Fibroblast of skin of left quadriceps (primary cell): ENCODE measurements at regions not wholly inside any gene's neighbourhood (a gene's known extent, or its start where the extent isn't known, plus 50 kb on each side); places are given as distances from the start of the nearest gene placed in this dataset.
A peak's percentile ranks its signal among the peaks of the same experiment; 100 is the strongest.

Source experiments
- DNase-seq, 2 experiments: peaks; one replicate each; pipeline ENCODE4 v3.0.0-alpha.2; 2013; ENCODE audit warnings: low read depth in 2 of 2

DNA sequence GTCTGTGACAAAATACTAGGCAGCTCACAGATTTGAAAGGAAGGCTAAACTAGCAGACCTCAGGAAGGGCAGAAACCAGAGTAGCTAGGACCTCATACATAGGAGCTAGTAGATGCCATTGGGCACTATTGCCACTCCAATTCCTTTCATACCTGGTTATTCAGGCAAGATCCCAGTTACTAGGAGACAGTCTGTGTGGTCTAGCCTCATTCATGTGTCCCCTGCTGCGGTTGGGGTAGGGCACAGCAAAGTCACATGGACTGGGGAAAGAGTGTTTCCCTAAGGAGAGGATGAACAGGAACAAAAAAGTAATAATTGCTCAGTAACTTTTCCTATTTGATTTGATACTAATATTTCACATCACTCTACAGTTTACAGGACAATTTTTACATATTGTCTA lies 204.6 kb upstream of the HEY2 start:
- DNase-seq, result no peak

DNA sequence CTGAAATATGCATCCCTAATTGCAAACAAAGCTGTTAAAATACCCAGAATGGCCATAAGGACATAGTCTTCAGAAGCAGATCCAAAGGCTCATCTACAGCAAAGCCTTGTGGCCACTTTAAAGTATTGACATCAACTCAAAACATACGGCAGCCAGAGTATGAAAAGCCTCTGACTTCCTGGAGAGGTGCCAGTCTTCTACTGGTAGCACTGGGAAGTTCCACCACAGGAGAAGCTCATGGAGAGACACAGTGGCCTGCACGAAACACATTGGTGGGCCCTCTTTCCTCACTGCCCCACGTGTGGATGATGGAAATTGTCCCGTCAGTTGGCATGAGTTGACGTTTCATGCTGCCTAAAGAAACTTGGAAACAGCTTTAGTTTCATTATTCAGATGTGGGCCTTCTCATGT lies 202.6 kb upstream of the HEY2 start:
- no peak for DNase-seq

DNA sequence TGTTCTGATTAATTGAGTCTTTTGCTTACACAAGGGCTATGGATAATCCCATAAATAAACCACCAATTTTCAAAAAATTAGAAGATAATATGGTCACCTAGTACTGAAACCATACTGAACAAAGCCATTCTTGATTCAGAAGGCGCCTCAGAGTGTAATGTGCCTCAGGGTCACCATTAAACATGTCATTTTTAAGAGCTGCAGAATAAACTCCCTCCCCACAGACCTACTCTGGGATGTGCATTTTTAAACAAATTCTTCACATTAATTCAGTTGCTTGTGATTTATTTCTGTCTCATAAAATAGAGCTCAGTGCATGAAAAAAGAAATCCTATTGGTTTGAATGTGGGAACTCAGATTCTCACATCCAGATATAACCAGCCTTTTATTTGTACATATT lies 202.1 kb upstream of the HEY2 start:
- DNase-seq, result no peak

DNA sequence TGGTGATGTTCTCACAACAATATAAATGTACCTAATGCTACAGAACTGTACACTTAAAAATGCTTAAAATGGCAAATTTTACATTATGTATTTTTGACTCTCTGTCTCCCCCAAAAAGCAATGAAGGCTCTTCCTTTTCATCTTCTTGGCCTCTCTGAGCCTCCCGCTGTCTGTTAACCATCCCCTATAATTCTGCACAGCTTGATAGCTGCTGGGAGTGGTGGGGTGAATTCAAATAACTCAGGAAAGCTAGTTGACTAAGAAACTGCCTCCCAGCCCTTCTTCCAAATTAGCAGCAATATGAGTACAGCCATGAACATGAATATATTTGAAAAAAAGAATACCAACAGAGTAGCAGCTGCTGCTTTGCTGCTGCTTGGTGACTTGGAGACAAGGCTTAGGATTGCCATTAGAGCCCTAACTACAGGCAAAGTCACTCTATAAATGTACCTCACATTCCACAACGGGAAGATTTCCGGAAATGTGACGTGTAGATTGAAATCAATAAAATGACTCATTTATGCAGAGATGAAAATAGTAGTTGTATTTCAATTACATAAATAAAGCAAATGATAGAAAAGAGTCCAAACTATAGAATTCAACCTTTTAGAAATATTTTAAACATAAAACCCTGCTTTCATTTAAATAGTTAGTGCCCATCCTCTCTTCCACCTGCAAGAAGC lies 200.1 kb upstream of the HEY2 start:
- DNase-seq, result no peak

DNA sequence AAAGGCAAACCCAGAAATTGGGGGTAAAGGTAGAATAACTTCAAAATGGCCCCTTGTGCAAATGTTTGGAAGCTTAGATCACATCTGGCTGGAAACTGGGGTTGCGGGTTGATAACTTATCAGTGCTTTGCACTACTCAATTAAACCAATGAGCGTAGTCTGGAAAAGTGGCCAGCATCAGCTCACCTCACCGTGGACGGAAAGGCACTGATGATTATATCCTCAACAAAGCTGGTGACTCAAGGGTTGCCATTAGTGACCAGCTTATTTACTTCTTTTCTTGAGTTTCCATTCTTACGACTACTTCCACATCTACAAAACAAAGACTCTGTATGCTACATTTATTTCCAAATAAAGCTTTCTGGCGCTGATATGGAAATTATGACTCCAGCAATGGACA lies 198.5 kb upstream of the HEY2 start:
- DNase-seq, result no peak

DNA sequence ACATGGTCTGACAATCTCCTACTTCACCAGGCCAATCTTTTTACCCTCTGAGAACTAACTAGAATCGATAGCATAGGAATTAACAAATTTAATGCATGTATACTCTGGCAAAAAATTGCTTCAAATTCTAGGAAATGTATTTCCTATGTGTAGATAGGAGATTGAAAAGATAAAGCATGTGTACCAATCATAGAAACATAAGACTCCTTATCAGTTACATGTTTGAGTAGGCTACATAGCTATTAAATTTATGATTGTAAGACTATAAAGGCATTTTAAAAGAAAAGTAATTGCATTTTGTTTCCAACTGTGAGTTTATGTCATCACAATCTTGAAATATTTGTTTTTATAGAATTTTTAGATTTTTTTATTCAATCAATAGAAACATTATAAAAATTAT lies 196.6 kb upstream of the HEY2 start:
- DNase-seq, result no peak

DNA sequence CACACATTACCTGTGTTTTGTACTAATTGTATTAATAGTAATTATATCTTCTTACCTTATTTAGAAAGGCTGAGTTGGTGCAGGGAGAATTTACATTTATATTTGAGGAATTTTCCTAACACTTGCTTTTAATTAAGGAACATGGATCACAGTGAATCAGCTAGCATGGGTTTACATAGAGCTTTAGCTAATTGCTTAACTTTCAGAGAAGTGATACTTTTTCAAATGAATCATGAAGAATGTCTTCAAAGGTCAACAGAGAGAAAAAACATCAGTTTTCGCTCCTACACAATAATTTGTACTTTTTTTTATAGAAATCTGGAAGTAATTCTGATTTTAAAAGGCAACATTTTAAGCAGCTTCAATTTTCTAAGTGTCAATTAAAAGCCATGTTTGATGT lies 195.0 kb upstream of the HEY2 start:
- peak; percentile 34 to 35 for DNase-seq

DNA sequence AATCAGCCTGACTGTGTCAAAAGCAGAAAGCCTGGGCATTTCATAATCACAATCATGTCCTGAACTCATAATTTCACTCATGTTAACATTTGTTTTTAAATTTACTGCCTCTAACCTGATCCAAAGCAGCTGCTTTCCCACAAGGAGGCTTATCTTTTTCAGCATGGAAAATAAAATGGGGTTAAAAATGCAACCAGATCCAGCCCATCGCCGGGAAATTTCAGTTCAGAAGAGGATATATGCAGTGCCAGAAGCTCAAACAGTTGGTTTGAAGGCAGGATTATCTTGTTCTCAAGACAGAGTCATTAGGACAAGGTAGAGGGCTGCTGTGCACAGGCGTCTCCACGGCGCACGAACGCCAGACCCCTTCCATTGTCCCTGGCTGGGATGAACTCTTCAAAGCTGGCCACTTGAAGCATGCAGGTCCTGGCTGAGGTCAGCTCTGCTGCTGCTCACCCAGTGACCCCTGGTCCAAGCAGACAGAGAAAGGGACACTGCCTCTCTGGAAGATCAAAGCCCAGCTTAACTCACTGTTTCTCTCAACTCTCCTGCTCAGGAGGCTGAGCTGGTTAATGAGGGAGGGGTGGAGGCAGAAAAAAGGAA lies 191.1 kb upstream of the HEY2 start:
- DNase-seq, result no peak

DNA sequence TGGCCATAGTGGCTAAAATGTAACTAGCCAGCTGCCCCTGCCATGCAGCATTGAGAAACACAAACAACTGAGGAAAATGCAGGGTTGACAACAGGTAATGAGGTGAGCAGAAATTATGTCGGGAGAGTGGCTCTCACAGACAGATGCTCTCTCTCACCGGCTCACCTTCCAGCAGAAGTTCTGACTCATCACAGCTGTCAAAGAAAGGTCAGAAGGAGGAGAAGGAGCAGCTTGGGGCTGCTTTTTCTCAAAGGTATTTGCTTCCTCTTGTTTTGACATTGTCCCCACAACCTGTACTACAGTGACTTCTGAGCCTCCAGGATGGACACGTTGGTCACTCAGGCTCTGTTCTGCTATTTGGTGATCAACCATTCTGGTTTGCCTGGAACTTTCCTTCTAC lies 190.5 kb upstream of the HEY2 start:
- no peak for DNase-seq

DNA sequence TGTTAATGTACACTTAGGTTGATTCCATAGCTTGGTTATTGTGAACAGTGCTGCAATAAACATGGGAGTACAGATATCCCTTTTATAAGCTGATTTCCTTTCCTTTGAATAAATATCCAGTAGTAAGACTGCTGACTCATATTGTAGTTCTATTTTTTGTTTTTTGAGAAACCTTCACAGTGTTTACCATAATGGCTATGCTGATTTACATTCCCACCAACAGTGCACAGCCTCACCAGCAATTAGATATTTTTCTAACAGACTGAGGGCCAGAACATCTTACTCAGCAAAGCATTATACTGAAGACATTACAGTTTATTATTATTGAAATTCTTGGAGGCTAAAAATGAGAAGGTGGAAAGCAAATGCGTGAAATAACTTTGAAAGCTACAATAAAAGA lies 187.3 kb upstream of the HEY2 start:
- DNase-seq, result no peak

DNA sequence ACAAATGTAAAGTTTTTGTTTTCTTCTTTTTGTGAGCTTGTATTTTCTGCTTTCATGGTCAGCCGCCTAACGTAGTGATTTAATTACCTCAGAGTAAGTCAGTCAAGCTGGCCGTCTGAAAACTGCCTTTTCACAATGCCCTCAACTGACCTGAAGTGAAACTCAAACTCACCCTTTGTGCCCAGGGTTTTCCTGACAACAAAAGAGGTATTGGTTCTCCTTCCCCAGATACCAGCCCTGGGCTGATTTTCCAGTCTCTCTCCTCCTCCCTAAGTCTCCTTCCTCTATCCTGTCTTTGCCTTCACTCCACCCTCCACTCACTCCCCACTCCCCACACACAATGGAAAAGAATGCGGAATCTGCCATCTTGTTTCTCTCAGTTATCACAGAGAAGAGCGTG lies 184.5 kb upstream of the HEY2 start:
- DNase-seq, result no peak

DNA sequence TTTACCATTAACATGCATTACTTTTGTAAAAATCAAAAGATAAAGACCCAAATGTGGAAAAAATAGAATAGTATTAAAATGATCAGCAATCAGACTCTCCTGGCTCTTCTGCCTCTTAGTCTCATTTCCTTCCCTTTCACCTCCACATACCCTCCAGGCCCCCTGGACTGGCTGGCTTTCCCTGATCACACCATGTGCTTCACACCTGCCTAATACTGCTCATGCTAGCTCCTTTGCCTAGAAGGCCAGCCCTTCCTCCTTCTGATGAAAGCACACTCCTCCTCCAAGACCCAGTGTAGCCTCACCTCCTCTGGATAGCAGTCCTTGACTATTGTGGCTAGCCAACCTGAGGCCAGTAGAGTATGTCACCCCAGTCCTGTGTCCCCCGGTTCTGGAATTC lies 182.0 kb upstream of the HEY2 start:
- DNase-seq, result no peak

DNA sequence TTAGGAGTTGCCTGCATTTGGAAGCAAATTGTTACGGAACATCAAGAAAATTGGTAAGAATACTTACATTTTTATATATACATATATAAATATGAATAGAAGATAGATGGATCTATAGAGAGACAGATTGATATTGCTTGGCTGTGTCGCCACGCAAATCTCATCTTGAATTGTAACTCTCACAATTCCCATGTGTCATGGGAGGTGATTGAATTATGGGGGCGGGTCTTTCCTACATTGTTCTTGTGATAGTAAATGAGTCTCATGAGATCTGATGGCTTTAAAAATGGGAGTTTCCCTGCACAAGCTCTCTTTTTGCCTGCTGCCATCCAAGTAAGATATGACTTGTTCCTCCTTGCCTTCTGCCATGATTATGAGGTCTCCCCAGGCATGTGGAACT lies 180.8 kb upstream of the HEY2 start:
- DNase-seq, result no peak

DNA sequence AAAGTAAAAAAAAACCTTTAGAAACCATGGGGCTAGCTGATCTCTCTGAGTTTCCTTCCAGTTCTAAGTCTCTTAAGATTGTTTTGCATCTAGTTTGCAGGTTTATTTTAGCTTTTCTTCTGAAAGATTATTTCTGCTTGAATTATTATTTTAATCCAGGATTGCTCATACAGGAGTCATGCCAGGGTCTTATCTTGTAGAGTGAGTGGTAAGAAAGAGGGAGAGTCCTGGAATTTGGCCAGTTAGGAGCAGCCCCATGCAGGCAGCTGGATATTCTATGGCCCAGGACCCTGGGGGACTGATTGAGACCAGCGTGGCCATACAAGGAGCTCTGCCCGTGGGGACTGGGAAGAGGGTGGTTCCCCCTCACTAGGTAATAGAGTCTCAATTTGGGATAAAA lies 178.9 kb upstream of the HEY2 start:
- DNase-seq, result no peak

DNA sequence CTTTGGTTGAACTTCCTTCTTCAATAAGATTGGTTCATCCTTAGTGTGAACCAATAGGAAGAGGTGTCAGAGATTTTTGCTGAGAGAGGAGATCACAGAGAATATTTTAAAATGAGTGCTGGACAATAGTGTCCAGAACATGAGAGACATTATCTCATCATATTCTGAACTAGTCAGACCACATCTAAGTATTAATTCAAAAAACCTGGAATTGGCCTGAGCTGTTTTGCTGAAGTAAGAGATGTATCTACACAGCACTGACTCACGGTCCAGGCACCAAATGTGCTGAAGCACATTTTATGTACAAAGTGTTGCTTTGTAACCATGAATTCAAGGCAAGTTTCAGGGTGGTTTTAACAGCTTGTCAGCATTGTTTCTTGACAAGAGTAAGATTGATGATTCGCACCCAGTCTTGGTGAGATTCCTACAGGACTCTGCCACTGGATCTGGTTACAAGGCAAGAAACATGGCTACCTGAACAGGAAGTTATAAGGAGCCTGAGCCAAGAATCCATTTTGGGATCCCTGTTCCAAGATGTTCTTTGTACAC lies 178.2 kb upstream of the HEY2 start:
- no peak for DNase-seq

DNA sequence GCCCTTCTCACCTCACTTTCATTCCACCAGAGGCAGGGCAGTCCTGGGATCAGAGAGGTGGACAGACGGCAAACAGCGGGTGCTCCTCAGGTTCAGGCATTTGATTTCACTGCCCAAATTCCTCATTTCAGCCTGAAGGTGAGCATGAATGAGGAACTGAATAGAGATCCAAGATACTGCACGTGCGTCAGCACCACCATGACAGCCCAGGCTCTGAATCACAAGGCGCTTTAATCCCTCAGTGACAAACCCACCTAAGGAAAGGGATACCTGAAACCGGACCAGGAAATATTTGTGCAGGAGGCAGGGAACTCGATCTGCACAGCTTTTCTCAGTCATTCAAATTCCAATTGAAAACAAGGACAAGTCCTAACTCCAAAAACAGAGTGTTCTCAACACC lies 174.8 kb upstream of the HEY2 start:
- no peak for DNase-seq

DNA sequence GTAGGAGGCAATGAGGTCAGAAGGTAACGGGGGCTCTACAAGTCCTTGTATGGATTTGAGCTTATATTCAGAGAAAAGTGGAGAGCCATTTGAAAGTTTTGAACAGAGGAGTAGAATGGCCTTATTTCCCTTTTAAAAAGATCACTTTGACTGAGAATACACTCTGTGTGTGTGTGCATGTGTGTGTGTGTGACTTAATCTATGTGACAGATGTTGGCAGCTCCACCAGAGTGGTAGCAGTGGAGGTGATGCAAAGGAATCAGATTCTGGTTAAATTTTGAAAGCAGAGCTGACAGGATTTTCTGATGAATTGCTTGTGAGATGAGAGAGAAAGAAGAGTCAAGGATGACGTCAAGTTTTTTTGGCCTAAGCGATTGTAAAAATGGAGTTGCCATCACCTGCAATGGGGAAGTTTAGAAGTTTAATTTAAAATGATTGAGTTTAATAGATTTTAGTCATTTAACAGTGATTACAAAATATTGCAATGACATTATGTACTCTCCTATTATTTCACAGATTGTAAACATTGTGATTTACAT lies 172.2 kb upstream of the HEY2 start:
- DNase-seq, result no peak

DNA sequence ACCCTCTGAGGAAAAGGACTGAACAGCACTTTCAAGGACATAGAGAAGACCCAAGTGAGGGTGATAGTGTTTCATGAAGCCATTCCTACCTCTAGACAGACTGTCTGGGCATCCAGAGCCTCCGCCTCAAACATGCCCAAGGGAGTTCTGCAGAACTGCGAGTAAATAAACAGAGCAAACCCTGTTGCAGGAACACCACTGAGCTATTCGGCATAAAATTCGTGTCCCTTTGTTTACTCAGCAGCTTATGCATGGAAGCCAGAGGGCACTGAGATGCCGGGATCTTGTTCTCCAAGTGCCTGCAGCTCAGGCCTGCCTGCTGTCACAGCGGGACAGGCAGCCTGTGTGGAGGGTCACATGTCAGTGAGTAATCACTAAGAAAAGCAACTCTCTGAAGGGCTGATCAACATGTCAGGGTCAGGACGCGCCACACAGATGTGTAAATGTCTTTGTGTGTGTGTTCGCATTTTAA lies 164.9 kb upstream of the HEY2 start:
- no peak for DNase-seq

DNA sequence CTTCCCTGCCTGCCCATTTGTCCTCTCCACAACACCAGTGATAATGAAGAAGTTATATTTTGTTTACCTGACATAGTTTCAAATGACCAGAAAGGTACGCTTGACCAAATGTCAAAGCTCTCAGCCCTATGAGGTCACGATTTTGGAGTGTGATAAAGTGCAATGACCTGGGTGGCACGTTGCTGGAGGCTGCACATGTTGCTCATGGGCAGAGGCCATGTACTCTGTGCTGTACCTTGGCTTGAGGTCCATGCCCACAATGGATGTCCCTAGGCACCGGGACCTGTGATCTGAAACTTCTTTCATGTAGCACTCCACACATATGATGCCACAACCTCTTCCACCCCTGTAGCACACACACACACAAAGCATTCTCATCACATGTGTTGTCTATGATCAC lies 164.0 kb upstream of the HEY2 start:
- no peak for DNase-seq

DNA sequence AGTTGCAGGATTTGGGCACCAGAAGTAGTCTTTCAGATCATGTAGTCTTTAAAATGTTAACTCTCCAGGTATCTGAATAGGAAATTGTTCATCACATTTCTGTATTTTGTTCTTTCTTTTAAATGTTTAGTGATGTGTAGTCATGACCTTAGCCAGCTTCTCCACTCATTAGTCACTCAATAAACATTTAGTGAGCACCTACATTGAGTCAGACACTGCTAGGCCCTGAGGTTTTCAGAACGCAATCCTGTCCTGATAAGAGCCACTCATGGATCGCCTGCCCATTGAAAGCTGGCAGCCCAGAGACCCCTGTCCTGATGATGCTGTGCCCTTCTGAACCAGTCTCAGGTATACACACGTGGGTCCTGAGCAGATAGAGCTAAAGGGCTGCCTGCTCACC lies 163.4 kb upstream of the HEY2 start:
- no peak for DNase-seq

DNA sequence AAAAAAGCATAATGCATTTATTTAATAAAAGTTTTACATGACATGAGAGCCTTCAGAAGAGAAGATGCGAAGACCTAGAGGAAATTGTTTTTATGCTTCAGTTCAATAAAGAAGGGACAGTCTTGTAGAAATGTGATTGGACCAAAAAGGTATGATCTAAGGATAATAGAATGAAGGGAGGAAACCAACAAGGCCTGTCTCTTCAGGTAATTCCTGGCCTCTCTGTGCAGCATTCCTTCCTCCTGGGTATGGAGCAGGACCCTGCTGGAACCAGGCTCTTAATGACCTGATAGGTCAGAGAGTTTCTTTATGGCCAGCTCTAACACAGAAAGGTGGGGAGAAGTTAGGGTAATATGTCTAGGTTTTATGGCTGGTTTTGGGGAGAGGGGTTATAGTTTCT lies 162.8 kb upstream of the HEY2 start:
- DNase-seq, result no peak

DNA sequence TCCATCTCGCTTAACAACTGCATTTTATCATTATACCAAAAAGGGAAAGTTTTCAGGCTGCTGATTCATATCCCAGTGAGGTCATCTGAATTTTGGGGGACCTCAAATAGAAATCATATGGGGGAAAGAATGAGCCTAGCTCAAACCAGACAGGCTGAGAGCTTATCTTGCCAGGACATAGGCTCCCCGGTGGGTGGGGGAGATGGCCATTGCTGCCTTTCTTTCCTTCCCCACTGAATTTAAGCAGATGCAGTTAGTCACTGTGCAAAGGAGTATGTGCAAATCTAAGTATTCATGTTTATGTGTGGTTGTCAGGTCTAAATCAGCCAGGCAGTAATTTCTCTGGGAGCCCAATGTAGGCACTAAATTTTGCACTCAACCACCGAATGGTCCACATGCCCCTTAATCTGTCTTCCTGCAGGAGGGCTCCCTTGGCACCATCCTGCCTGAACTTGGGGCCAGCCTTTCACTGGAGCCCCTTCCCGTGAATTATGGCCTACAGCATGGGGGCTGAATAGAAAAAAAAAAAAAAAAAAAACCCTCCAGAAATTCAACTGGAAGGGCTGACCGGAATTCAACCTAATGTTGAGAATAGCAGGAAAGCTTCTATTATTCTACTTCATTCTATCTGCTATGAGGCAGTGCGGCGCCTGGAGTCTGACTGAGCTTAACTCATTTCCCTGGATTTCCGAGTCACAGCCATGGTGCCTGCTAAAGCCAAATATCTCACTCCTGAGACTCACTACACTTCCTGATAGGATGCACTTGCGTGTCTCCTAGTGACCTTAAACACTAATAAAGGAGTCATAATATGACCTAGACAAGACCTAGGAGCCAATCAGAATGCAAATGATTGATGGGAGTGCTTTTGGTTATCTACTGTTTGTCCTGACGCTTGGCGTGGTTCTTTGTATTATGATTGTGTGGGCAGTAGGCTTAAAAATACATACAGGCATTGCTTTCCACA lies 161.5 kb upstream of the HEY2 start:
- peak in 1 of 2 experiments; percentile 3 for DNase-seq
